Endothelial cell (in vitro differentiated cells): ENCODE measurements at regions not wholly inside any gene's neighbourhood (a gene's known extent, or its start where the extent isn't known, plus 50 kb on each side); places are given as distances from the start of the nearest gene placed in this dataset.

ENCODE experiments used
- DNase-seq: peaks from one replicate; pipeline ENCODE4 v3.0.0; 2021; ENCODE audit warnings: low spot score
- H3K27ac Mint-ChIP-seq: one replicate; pipeline ENCODE4 v1.8.0; 2021; ENCODE audit warnings: mixed read lengths, inconsistent platforms; ENCODE audit not compliant: unreplicated experiment
- H3K27me3 Mint-ChIP-seq: one replicate; pipeline ENCODE4 v1.8.0; 2021; ENCODE audit warnings: mild to moderate bottlenecking, moderate library complexity, mixed read lengths, inconsistent platforms; ENCODE audit not compliant: unreplicated experiment
- H3K36me3 Mint-ChIP-seq: one replicate; pipeline ENCODE4 v1.8.0; 2021; ENCODE audit warnings: mild to moderate bottlenecking, low read depth, mixed read lengths, inconsistent platforms; ENCODE audit not compliant: unreplicated experiment
- H3K4me1 Mint-ChIP-seq: one replicate; pipeline ENCODE4 v1.8.0; 2021; ENCODE audit warnings: mild to moderate bottlenecking, mixed read lengths, inconsistent platforms; ENCODE audit not compliant: unreplicated experiment
- H3K4me3 Mint-ChIP-seq: one replicate; pipeline ENCODE4 v1.8.0; 2021; ENCODE audit warnings: mild to moderate bottlenecking, mixed read lengths, inconsistent platforms; ENCODE audit not compliant: unreplicated experiment
- H3K9me3 Mint-ChIP-seq: one replicate; pipeline ENCODE4 v1.8.0; 2021; ENCODE audit warnings: mixed read lengths, inconsistent platforms; ENCODE audit not compliant: unreplicated experiment
- CTCF ChIP-seq: fragments of 200-600 bp; sonication (generic); IDR thresholded peaks from one replicate; pipeline ENCODE4 v1.5.0; 2021; ENCODE audit warnings: antibody characterized with exemption; ENCODE audit not compliant: unreplicated experiment

- Mint-ChIP-seq H3K27me3 (no peaks in the 10 kb centered on the region), H3K4me1 (peaks cover 4% of the 10 kb centered on the region), H3K27ac (no peak overlapping the region), H3K4me3 (no peak overlapping the region), H3K36me3 (no peaks in the 10 kb centered on the region), H3K9me3 (no peaks in the 10 kb centered on the region)
- no peak for DNase-seq
- no peak for TF ChIP-seq CTCF
Observed at GRCh38 chr4:184897895-184898294, 72.1 kb upstream of the ACSL1 start.

DNA sequence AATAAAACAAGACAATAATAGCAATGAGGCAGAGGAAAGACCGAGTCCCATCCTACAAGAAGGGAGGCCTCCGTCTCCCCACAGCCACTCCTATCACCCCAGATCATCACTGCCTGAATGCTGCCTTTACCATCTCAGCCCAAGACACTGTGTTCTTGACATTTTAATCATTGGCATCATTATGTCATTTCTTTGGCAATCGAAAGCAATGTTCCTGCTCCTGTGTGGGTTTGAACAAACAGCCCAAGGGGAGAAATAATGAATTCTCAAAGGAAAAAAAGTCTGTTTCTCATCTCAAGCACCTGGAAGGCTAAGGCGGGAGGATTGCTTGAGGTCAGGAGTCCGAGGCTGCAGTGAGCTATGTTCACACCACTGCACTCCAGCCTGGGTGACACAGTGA lies 73.0 kb upstream of the ACSL1 start:
- Mint-ChIP-seq H3K4me1 (peaks cover 4% of the 10 kb centered on the region), H3K36me3 (no peaks in the 10 kb centered on the region), H3K27ac (no peak overlapping the region), H3K27me3 (no peaks in the 10 kb centered on the region), H3K9me3 (no peaks in the 10 kb centered on the region), H3K4me3 (no peak overlapping the region)
- no peak for TF ChIP-seq CTCF
- DNase-seq: no peak

GRCh38 chr4:184899261-184900134 lies 73.7 kb upstream of the ACSL1 start:
- TF ChIP-seq CTCF: no peak
- no peak for DNase-seq
- Mint-ChIP-seq H3K4me3 (no peak overlapping the region), H3K9me3 (no peaks in the 10 kb centered on the region), H3K27ac (no peak overlapping the region), H3K27me3 (no peaks in the 10 kb centered on the region), H3K36me3 (no peaks in the 10 kb centered on the region), H3K4me1 (peaks cover 4% of the 10 kb centered on the region)

- no peaks in the 10 kb centered on the region for H3K9me3 Mint-ChIP-seq
Observed at GRCh38 chr4:184900184-184900583, 74.4 kb upstream of the ACSL1 start.

More at GRCh38 chr4:184900184-184900583, 74.4 kb upstream of the ACSL1 start:
- DNase-seq: no peak
- no peak for TF ChIP-seq CTCF
- Mint-ChIP-seq H3K36me3 (no peaks in the 10 kb centered on the region), H3K4me3 (no peak overlapping the region), H3K27me3 (no peaks in the 10 kb centered on the region), H3K4me1 (peaks cover 4% of the 10 kb centered on the region), H3K27ac (no peak overlapping the region)
